Neural progenitor cell (in vitro differentiated cells): ENCODE measurements at regions not wholly inside any gene's neighbourhood (a gene's known extent, or its start where the extent isn't known, plus 50 kb on each side); places are given as distances from the start of the nearest gene placed in this dataset.

Source experiments
- DNase-seq: peaks from one replicate; pipeline ENCODE4 v3.0.0-alpha.2; 2016; ENCODE audit warnings: low spot score
- H2AFZ ChIP-seq: fragments of 200-600 bp; sonication (generic); replicated peaks from 2 replicates; pipeline ENCODE4 v1.6.1; 2016; ENCODE audit warnings: antibody characterized with exemption
- H3F3A ChIP-seq: fragments of 200-600 bp; sonication (generic); 2 replicates; pipeline ENCODE4 v1.6.1; 2016; ENCODE audit warnings: antibody characterized with exemption, low read depth
- H3K27ac ChIP-seq: fragments of 200-600 bp; sonication (generic); 2 replicates; pipeline ENCODE4 v1.5.1; 2016; ENCODE audit warnings: mild to moderate bottlenecking
- H3K27me3 ChIP-seq: fragments of 200-600 bp; sonication (generic); 2 replicates; pipeline ENCODE4 v1.6.1; 2016; ENCODE audit warnings: mild to moderate bottlenecking, moderate library complexity
- H3K36me3 ChIP-seq: fragments of 200-600 bp; sonication (generic); 2 replicates; pipeline ENCODE4 v1.5.1; 2016
- H3K4me1 ChIP-seq: fragments of 200-600 bp; sonication (generic); 2 replicates; pipeline ENCODE4 v1.6.1; 2016; ENCODE audit warnings: mixed run types
- H3K4me2 ChIP-seq: fragments of 200-600 bp; sonication (generic); 2 replicates; pipeline ENCODE4 v1.6.1; 2016
- H3K4me3 ChIP-seq: fragments of 200-600 bp; sonication (generic); 2 replicates; pipeline ENCODE4 v1.5.1; 2016
- H3K79me2 ChIP-seq: fragments of 200-600 bp; sonication (generic); 2 replicates; pipeline ENCODE4 v1.6.1; 2016; ENCODE audit warnings: low read depth
- H3K9ac ChIP-seq: fragments of 200-600 bp; sonication (generic); 2 replicates; pipeline ENCODE4 v1.6.1; 2016
- H3K9me3 ChIP-seq: fragments of 200-600 bp; sonication (generic); 2 replicates; pipeline ENCODE4 v1.5.1; 2016; ENCODE audit warnings: low read depth
- H4K20me1 ChIP-seq: fragments of 200-600 bp; sonication (generic); 2 replicates; pipeline ENCODE4 v1.6.1; 2016; ENCODE audit warnings: low read depth
- H3K27ac Mint-ChIP-seq: 3 replicates; pipeline ENCODE4 v1.8.0; 2021; ENCODE audit warnings: mixed read lengths
- H3K27me3 Mint-ChIP-seq: 2 replicates; pipeline ENCODE4 v1.8.0; 2022; ENCODE audit warnings: low read depth, mild to moderate bottlenecking, inconsistent platforms, moderate library complexity, mixed read lengths; ENCODE audit not compliant: insufficient read depth
- H3K36me3 Mint-ChIP-seq: 3 replicates; pipeline ENCODE4 v1.8.0; 2021; ENCODE audit warnings: mixed read lengths
- H3K4me1 Mint-ChIP-seq: 3 replicates; pipeline ENCODE4 v1.8.0; 2021; ENCODE audit warnings: mixed read lengths
- H3K4me3 Mint-ChIP-seq: 3 replicates; pipeline ENCODE4 v1.8.0; 2021; ENCODE audit warnings: mild to moderate bottlenecking, moderate library complexity, mixed read lengths
- H3K9me3 Mint-ChIP-seq: 3 replicates; pipeline ENCODE4 v1.8.0; 2020; ENCODE audit warnings: mixed read lengths
- CTCF ChIP-seq: fragments of 200-600 bp; sonication (generic); IDR thresholded peaks from 2 replicates; pipeline ENCODE4 v1.5.1; 2017; ENCODE audit warnings: antibody characterized with exemption, mild to moderate bottlenecking
- EZH2 ChIP-seq: fragments of 200-600 bp; sonication (generic); IDR thresholded peaks from 2 replicates; pipeline ENCODE4 v1.6.1; 2017; ENCODE audit warnings: antibody characterized with exemption, mild to moderate bottlenecking, moderate library complexity
- EZH2phosphoT487 ChIP-seq: fragments of 200-600 bp; sonication (generic); IDR thresholded peaks from 2 replicates; pipeline ENCODE4 v1.6.1; 2017; ENCODE audit warnings: antibody characterized with exemption

GRCh38 chr2:43020990-43021669 is 205.3 kb downstream of the ZFP36L2 start:
- TF ChIP-seq EZH2 (no peak), CTCF (no peak), EZH2phosphoT487 (no peak)
- no peak overlapping the region for H3K4me3 ChIP-seq
- H3K27me3 Mint-ChIP-seq, result peaks cover 11% of the 10 kb centered on the region
- no peaks in the 10 kb centered on the region for H3K27me3 ChIP-seq
- H3K9me3 Mint-ChIP-seq, result peaks cover 25% of the 10 kb centered on the region
- no peak overlapping the region for H2AFZ ChIP-seq
- no peaks in the 10 kb centered on the region for H3K79me2 ChIP-seq
- H3K36me3 ChIP-seq, result no peaks in the 10 kb centered on the region
- no peak overlapping the region for H3K27ac Mint-ChIP-seq
- H3K4me1 Mint-ChIP-seq, result peaks cover 25% of the 10 kb centered on the region
- H3K4me2 ChIP-seq, result no peak overlapping the region
- no peak overlapping the region for H3K27ac ChIP-seq
- peaks cover 8% of the 10 kb centered on the region for H3K36me3 Mint-ChIP-seq
- no peaks in the 10 kb centered on the region for H4K20me1 ChIP-seq
- no peak overlapping the region for H3K9ac ChIP-seq
- no peak for DNase-seq
- H3F3A ChIP-seq, result peaks cover 7% of the 10 kb centered on the region
- peaks cover 9% of the 10 kb centered on the region for H3K4me1 ChIP-seq
- H3K9me3 ChIP-seq, result peaks cover 4% of the 10 kb centered on the region
- H3K4me3 Mint-ChIP-seq, result no peak overlapping the region

- no peaks in the 10 kb centered on the region for H3K36me3 ChIP-seq
- peaks cover 4% of the 10 kb centered on the region for H3K9me3 ChIP-seq
- no peak overlapping the region for H3K9ac ChIP-seq
- no peaks in the 10 kb centered on the region for H3K79me2 ChIP-seq
- no peak overlapping the region for H3K4me3 ChIP-seq
- Mint-ChIP-seq H3K27ac (no peak overlapping the region), H3K4me3 (no peak overlapping the region), H3K4me1 (peaks cover 22% of the 10 kb centered on the region), H3K9me3 (peaks cover 23% of the 10 kb centered on the region), H3K36me3 (peaks cover 8% of the 10 kb centered on the region), H3K27me3 (peaks cover 11% of the 10 kb centered on the region)
- no peaks in the 10 kb centered on the region for H3K27me3 ChIP-seq
- H3K27ac ChIP-seq, result no peak overlapping the region
- peaks cover 9% of the 10 kb centered on the region for H3K4me1 ChIP-seq
- no peak overlapping the region for H3K4me2 ChIP-seq
- peaks cover 7% of the 10 kb centered on the region for H3F3A ChIP-seq
- TF ChIP-seq EZH2phosphoT487, result no peak
- no peak for TF ChIP-seq CTCF
- TF ChIP-seq EZH2, result no peak
- no peaks in the 10 kb centered on the region for H4K20me1 ChIP-seq
- no peak for DNase-seq
- H2AFZ ChIP-seq, result no peak overlapping the region
These were observed 206.1 kb downstream of the ZFP36L2 start for GRCh38 chr2:43020296-43020695.

GRCh38 chr2:43019536-43020183 is 206.7 kb downstream of the ZFP36L2 start:
- Histone ChIP-seq H3K27me3 (no peaks in the 10 kb centered on the region), H3K36me3 (no peaks in the 10 kb centered on the region), H3F3A (peaks cover 7% of the 10 kb centered on the region), H3K9me3 (peaks cover 4% of the 10 kb centered on the region), H2AFZ (no peak overlapping the region), H3K4me2 (no peak overlapping the region), H3K79me2 (no peaks in the 10 kb centered on the region), H3K4me3 (no peak overlapping the region), H3K4me1 (peaks cover 9% of the 10 kb centered on the region), H3K27ac (no peak overlapping the region), H4K20me1 (no peaks in the 10 kb centered on the region), H3K9ac (no peak overlapping the region)
- no peak for DNase-seq
- TF ChIP-seq EZH2 (no peak), EZH2phosphoT487 (no peak), CTCF (no peak)
- H3K27ac Mint-ChIP-seq, result no peak overlapping the region
- peaks cover 23% of the 10 kb centered on the region for H3K9me3 Mint-ChIP-seq
- H3K27me3 Mint-ChIP-seq, result peaks cover 12% of the 10 kb centered on the region
- peaks cover 8% of the 10 kb centered on the region for H3K36me3 Mint-ChIP-seq
- peaks cover 15% of the 10 kb centered on the region for H3K4me1 Mint-ChIP-seq
- no peak overlapping the region for H3K4me3 Mint-ChIP-seq
